ENCODE measurements at regions not wholly inside any gene's neighbourhood (a gene's known extent, or its start where the extent isn't known, plus 50 kb on each side); places are given as distances from the start of the nearest gene placed in this dataset.

GRCh38 chr2:15714002-15714401 lies 122.3 kb downstream of the DDX1 start:
- no peak for TF ChIP-seq CTCF (IDR thresholded peaks at IDR 0.05; ENCODE audit: poor library complexity, severe bottlenecking)
- no peak for TF ChIP-seq TAF1 (IDR thresholded peaks at IDR 0.05; ENCODE audit: low read depth)
- TF ChIP-seq POLR2AphosphoS5 (IDR thresholded peaks at IDR 0.05): no peak
- TF ChIP-seq EZH2 (IDR thresholded peaks at IDR 0.05; ENCODE audit: borderline replicate concordance, insufficient read depth, low read length, poor library complexity, severe bottlenecking): no peak
- TF ChIP-seq SMC3 (conservative IDR thresholded peaks at IDR 0.05; ENCODE audit: poor library complexity): no peak
- TF ChIP-seq EP300 (conservative IDR thresholded peaks at IDR 0.05; ENCODE audit: poor library complexity, severe bottlenecking): no peak
- no peak for TF ChIP-seq MXI1 (conservative IDR thresholded peaks at IDR 0.05; ENCODE audit: poor library complexity, severe bottlenecking)
